Vagina (tissue), 2 donors: ENCODE measurements at regions not wholly inside any gene's neighbourhood (a gene's known extent, or its start where the extent isn't known, plus 50 kb on each side); places are given as distances from the start of the nearest gene placed in this dataset.

Source experiments
- DNase-seq, 2 donors: peaks; one replicate each; pipeline ENCODE4 v3.0.0-alpha.2; 2017; ENCODE audit errors: extremely low spot score in 2 of 2
- H3K27ac ChIP-seq: fragments of 200-600 bp; sonication (generic); one replicate; pipeline ENCODE4 v1.5.1; 2019
- H3K27me3 ChIP-seq: fragments of 200-600 bp; sonication (generic); one replicate; pipeline ENCODE4 v1.5.1; 2019
- H3K36me3 ChIP-seq, 2 donors: fragments of 200-600 bp; sonication (generic); one replicate each; pipeline ENCODE4 v1.5.1; 2017 to 2019
- H3K4me1 ChIP-seq: fragments of 200-600 bp; sonication (generic); one replicate; pipeline ENCODE4 v1.5.1; 2019
- H3K4me3 ChIP-seq, 2 donors: fragments of 200-600 bp; sonication (generic); 1 replicate in 1 of 2; 2 replicates in 1 of 2; pipeline ENCODE4 v1.5.1; 2016 to 2019
- H3K9me3 ChIP-seq: fragments of 200-600 bp; sonication (generic); one replicate; pipeline ENCODE4 v1.5.1; 2019
- CTCF ChIP-seq, 3 experiments: fragments of 450-650 bp in 2 of 3; fragments of 200-600 bp in 1 of 3; sonication (generic) in 1 of 3; IDR thresholded peaks; one replicate each; pipeline ENCODE4 v1.5.1; 2017 to 2019; ENCODE audit warnings: antibody characterized with exemption in 3 of 3, mild to moderate bottlenecking in 2 of 3, moderate library complexity in 2 of 3
- POLR2A ChIP-seq, 2 donors: fragments of 450-650 bp; IDR thresholded peaks; one replicate each; pipeline ENCODE4 v1.6.1; 2017; ENCODE audit warnings: antibody characterized with exemption in 2 of 2, mild to moderate bottlenecking in 2 of 2, moderate library complexity in 2 of 2
- POLR2AphosphoS5 ChIP-seq, 2 donors: sonication (generic); formaldehyde crosslinking; IDR thresholded peaks; one replicate each; pipeline ENCODE4 v1.9.0; 2017; ENCODE audit warnings: antibody characterized with exemption in 2 of 2, mild to moderate bottlenecking in 2 of 2, low read depth in 1 of 2; ENCODE audit not compliant: insufficient read depth in 1 of 2
- intact Hi-C: fragments of 100-400 bp; cut with DNase I; formaldehyde crosslinking; loops from one replicate; pipeline ENCODE4 v1.15.1; 2023

GRCh38 chr15:46854564-46854963, 862.7 kb upstream of the SEMA6D start:
- TF ChIP-seq POLR2AphosphoS5 (IDR thresholded peaks at IDR 0.05; ENCODE audit: insufficient read depth in 1 of 2, low read depth in 1 of 2) (no peak), CTCF (IDR thresholded peaks at IDR 0.05) (no peak), POLR2A (IDR thresholded peaks at IDR 0.05) (no peak)
- H3K36me3 ChIP-seq: no peaks in the 10 kb centered on the region
- intact Hi-C loops: no loop called here
- no peak overlapping the region for H3K27ac ChIP-seq
- no peak overlapping the region for H3K4me3 ChIP-seq
- H3K4me1 ChIP-seq: no peaks in the 10 kb centered on the region
- H3K9me3 ChIP-seq: no peaks in the 10 kb centered on the region
- no peaks in the 10 kb centered on the region for H3K27me3 ChIP-seq
- no peak for DNase-seq

- H3K27ac ChIP-seq: no peak overlapping the region
- no peaks in the 10 kb centered on the region for H3K4me1 ChIP-seq
- DNase-seq: no peak
- H3K4me3 ChIP-seq: no peak overlapping the region
- no peaks in the 10 kb centered on the region for H3K9me3 ChIP-seq
- H3K36me3 ChIP-seq: no peaks in the 10 kb centered on the region
- H3K27me3 ChIP-seq: no peaks in the 10 kb centered on the region
- intact Hi-C loops: no loop called here
- TF ChIP-seq POLR2AphosphoS5 (IDR thresholded peaks at IDR 0.05; ENCODE audit: insufficient read depth in 1 of 2, low read depth in 1 of 2) (no peak), POLR2A (IDR thresholded peaks at IDR 0.05) (no peak), CTCF (IDR thresholded peaks at IDR 0.05) (no peak)
These were observed 861.9 kb upstream of the SEMA6D start for GRCh38 chr15:46855388-46855787.

- Histone ChIP-seq H3K4me1 (no peaks in the 10 kb centered on the region), H3K36me3 (no peaks in the 10 kb centered on the region), H3K27me3 (no peaks in the 10 kb centered on the region), H3K9me3 (no peaks in the 10 kb centered on the region), H3K27ac (no peak overlapping the region), H3K4me3 (no peak overlapping the region)
- TF ChIP-seq CTCF (IDR thresholded peaks at IDR 0.05): no peak
- TF ChIP-seq POLR2A (IDR thresholded peaks at IDR 0.05): no peak
- no peak for TF ChIP-seq POLR2AphosphoS5 (IDR thresholded peaks at IDR 0.05; ENCODE audit: insufficient read depth in 1 of 2, low read depth in 1 of 2)
- intact Hi-C loops: no loop called here
- no peak for DNase-seq
These were observed 860.3 kb upstream of the SEMA6D start for GRCh38 chr15:46856839-46857502.

GRCh38 chr15:46858150-46858549, 859.2 kb upstream of the SEMA6D start:
- H3K9me3 ChIP-seq: no peaks in the 10 kb centered on the region
- H3K4me1 ChIP-seq: no peaks in the 10 kb centered on the region
- TF ChIP-seq CTCF (IDR thresholded peaks at IDR 0.05): no peak
- no peak for TF ChIP-seq POLR2A (IDR thresholded peaks at IDR 0.05)
- no peak for TF ChIP-seq POLR2AphosphoS5 (IDR thresholded peaks at IDR 0.05; ENCODE audit: insufficient read depth in 1 of 2, low read depth in 1 of 2)
- intact Hi-C loops: no loop called here
- no peaks in the 10 kb centered on the region for H3K27me3 ChIP-seq
- DNase-seq: no peak
- no peaks in the 10 kb centered on the region for H3K36me3 ChIP-seq
- no peak overlapping the region for H3K27ac ChIP-seq
- no peak overlapping the region for H3K4me3 ChIP-seq

GRCh38 chr15:46861796-46862195, 855.5 kb upstream of the SEMA6D start:
- H3K9me3 ChIP-seq: no peaks in the 10 kb centered on the region
- no peak for TF ChIP-seq CTCF (IDR thresholded peaks at IDR 0.05)
- no peaks in the 10 kb centered on the region for H3K27me3 ChIP-seq
- no peaks in the 10 kb centered on the region for H3K4me1 ChIP-seq
- DNase-seq: no peak
- no peak overlapping the region for H3K4me3 ChIP-seq
- no peaks in the 10 kb centered on the region for H3K36me3 ChIP-seq
- intact Hi-C loops: no loop called here
- no peak overlapping the region for H3K27ac ChIP-seq
